NCI-H128 (cell line): ENCODE measurements at regions not wholly inside any gene's neighbourhood (a gene's known extent, or its start where the extent isn't known, plus 50 kb on each side); places are given as distances from the start of the nearest gene placed in this dataset.

Experiments used
- DNase-seq: peaks from one replicate; lab custom pipeline; 2025; ENCODE audit not compliant: unreplicated experiment; lab: John Stamatoyannopoulos, UW

DNA sequence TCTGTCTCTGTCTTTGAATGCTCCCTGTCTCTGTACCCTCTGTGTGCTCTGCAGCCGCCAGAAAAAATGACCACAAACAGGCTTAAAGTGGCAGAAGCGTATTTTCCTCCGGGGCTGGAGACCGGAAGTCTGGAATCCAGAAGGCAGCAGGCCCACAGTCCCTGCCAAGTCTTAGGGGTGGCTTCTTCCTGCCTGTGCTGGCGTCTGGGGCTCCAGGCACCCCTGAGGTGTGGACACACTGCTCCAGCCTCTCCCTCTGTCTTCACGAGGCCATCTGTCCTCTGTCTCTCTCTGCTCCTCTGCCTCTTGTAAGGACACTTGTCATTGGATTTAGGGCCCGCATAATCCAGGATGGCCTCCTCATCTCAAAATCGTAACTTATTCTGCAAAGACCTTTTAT, 298.4 kb upstream of the IRX4 start:
- DNase-seq = no peak

DNA sequence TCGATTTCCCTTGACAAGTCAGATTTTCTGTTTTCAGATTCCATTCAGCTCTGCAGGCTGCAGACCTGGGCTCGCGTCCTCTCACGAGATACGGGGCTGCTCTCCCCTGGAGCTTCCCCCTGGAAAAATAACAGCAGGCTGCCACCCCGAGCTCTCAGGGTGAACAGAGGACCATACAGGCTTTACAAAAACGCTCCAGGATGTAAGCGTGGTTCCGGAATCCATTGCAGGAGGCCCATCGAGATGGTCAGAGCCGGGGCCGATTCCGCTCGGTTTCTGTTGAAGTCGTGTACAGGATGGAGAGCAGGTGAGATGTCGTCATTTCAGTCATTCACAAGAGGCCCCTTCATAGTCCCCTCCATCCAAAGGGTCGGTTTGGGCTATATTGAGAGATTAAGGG, 297.7 kb upstream of the IRX4 start:
- DNase-seq = no peak

DNA sequence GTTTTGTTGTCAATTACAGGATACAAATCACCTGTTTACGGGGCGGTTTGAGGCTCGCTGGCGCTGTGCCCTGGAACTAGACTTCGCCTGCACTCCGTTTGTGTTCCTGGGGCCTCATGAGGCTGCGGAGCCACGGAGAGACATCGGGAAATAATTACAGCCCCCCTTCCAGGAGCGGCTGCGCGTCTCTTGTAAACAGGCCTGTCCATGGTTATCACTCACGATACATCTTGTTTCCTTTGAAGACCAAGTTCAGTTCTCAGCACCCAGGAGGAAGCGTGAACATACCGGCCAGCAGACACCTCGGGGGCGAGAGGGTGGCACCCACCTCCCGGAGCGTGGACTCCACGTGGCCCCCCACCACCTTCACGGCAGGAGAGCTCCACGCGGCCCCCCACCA, 297.1 kb upstream of the IRX4 start:
- no peak for DNase-seq

DNA sequence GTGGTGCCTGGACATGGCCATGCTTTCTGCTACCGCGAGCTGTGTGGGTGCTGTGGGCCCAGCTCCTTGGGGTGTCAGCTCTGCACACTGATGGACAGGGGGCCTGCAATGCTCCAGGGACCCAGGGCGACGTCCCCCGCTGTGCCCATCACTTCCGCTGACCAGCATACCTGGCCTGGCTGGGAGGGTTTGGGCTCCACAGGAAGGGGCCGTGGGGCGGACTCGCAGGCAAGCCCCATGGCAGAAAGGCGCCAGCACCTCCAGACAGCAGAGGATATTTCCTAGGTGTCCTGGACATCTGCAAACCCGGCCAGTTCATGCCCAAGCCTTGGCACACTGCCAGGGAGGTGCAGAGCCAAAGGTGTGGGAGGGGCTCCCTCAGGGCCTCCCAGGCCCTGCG, 295.8 kb upstream of the IRX4 start:
- DNase-seq = no peak

DNA sequence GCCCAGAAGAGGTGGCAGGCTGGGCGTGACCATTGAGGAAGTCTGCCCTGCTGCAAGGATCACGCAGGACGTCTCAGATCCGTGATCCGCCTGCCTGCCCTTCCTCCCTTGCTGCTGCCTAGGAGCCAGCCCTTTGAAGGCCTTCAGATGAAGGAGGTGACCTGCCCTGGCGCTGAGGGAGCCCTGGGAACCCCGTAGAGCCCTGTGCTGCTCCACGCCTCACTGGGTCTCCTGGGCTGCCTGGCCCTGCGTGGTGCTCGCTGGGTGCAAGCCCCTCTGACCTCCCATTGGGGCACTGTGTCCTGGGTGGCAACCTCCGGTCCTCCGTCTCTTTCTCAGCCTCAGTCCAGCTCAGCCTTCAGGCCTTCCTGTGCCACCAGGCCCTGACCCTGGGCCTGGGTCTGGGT, 295.3 kb upstream of the IRX4 start:
- no peak for DNase-seq

DNA sequence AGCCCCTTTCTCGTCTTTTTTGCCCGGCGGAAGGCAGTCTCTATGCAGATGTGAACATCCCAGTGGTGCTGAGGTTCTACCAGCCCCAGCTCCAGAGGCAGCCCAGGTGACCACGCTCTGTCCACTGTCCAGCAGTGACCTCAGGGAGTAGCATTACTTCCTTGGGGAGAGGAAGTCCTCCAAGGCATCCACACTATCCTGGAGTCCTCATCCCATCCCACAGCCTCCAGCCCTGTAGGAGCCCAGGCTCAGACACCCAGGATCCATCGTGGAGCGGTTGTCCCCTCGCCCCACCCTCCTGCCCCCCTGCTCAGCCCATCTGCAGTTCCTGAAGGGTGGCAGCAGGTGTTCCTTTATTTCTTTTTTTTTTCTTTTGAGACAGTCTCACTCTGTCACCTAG, 294.5 kb upstream of the IRX4 start:
- DNase-seq = no peak

DNA sequence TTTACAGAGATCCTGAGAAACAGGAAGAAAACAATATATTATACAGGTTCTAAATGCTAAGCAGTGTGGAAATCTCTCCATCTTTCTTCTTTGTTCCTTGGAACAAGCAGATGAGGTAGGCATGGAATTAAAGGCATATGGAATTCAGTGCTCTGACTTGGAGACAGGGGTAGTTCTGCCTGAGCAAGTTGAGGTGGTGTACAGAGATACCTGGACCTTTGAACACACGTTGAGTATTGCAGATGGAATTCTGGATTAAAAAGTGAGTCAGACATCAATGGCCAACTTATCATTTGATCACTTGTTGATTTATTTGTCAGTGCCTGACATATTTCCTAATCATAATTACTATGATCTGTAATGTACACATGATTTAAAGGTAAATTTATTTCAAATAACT, 293.9 kb upstream of the IRX4 start:
- no peak for DNase-seq

DNA sequence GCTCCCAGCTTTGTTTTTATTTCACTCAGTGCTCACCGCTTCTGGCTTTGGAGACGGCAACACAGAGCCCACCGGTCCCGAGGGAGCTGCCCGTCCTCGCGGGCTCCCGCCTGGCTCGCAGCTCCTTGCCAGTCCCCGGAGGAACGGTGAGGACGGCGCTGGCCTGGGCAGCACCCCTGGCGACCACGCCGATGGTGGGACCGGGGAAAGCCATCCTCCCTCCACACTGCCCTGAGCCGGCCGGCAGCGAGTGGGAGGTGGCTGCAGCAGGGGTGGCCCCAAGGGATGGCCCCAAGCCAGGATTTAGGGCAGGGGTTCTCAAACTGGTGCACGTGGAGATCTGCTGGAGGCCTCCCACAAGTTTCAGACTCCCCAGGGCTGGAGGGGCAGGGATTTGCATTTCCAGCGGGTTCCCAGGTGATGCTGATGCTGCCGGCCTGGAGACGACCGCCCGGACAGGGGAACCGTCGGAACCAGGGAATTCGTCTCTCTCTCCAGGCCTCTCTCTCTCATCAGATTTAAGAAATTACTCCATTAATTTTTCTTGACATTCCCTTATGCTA, 293.2 kb upstream of the IRX4 start:
- no peak for DNase-seq

DNA sequence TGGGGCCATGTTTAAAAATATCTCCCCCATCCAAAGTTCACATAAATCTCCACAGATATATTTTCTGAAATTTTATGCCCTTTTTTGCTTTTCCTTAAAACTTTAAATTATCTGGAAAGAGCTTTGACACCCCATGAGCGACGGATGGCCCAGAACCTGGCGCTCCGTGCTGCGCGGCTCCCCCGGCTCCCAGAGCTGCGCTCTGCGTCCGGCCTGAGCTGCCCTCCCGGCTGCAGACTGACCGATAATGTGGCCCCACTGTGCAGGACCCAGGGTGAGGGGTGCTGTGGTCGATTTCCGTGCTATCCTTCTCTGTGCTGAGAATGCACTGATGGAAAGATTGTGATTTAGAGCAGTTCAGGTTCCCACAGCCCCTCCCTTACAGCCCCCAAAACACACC, 292.3 kb upstream of the IRX4 start:
- DNase-seq = no peak

DNA sequence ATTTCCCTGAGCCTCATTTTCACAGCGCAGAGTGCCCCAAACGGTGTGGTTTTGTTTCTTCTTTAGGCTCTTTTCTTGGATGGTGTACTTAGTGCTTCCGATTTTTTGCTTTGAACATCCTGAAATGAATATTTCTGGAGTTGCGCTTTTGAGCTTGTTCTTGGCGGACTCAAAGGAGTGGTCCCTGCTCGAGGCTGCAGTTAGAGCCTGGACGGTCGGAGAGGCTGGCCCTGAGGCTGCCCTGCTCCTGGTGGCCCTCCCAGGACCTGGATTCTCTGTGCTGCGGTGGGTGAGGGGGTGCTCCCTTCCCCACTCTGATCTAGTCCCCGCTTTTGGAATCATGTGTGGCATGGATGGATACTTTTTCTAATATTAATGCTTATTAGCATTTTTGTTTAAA, 291.8 kb upstream of the IRX4 start:
- no peak for DNase-seq

DNA sequence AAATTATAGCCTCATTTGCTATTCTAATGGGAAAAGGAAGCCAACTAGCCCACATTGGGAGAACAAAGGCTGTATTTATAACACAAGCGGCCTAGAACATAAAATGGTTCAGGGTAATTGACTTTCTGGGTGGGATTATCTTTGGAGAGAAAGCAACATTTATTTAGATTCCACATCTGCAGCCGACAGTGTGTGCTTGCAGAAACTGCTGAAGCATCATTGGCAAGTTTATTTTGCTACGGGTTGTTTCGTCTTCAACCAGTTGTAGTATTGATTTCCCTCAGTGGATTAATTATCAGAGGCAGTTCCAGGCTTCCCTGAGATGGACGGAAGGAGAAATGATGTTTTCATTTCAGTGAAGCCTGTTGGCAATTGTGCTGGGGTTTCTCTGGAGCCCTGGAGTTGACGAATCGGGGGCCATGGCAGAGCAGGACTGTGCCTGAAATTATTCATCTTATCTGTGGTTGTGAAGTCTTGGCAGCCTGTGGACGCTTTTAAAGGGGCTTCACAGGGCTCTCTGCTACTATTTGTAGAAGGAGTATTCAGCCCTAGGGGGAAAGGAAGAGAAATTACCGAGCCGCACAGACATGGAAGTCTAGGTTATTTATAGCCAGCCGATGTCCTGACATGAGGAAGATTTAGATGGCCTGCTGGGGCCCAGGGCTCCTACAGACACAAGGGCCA, 290.6 kb upstream of the IRX4 start:
- no peak for DNase-seq

DNA sequence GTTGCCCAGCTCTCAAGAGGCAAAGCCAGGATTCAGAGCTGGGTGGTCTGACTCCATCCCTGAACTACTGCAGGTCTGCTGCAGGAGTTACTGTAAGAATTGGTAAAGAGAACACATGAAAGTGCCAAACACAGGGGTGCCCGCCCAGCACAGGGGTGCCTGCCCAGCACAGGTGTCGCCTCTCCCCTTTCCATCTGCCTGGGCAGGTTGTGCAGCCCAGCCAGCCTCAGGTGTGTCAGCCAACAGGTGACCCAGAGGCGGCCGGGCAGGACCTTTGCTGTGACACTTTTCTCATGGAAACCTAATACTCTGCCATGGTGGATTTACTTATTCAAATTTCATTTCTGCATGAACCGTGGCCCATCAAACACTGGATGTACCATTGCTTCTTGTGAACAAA, 289.7 kb upstream of the IRX4 start:
- DNase-seq = no peak

DNA sequence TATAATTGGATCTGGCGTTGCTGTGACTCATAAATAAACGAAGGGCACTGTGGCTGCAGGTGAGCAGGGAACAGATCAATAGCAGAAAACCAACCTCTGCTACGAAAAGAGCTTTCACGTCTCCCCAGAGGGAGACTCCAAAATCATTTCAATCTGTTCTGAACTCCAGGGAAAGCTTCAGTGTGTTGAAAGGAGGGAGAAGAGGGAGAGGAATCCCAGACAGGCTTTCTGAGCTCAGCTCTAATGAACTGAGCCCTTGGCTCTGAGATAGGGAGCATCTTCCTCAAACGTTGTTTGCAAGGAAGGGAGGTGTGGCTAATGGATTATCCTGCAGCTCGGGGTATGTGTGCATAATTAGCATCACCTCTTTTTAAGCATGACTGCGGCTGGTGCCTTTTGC, 288.0 kb upstream of the IRX4 start:
- DNase-seq = no peak

DNA sequence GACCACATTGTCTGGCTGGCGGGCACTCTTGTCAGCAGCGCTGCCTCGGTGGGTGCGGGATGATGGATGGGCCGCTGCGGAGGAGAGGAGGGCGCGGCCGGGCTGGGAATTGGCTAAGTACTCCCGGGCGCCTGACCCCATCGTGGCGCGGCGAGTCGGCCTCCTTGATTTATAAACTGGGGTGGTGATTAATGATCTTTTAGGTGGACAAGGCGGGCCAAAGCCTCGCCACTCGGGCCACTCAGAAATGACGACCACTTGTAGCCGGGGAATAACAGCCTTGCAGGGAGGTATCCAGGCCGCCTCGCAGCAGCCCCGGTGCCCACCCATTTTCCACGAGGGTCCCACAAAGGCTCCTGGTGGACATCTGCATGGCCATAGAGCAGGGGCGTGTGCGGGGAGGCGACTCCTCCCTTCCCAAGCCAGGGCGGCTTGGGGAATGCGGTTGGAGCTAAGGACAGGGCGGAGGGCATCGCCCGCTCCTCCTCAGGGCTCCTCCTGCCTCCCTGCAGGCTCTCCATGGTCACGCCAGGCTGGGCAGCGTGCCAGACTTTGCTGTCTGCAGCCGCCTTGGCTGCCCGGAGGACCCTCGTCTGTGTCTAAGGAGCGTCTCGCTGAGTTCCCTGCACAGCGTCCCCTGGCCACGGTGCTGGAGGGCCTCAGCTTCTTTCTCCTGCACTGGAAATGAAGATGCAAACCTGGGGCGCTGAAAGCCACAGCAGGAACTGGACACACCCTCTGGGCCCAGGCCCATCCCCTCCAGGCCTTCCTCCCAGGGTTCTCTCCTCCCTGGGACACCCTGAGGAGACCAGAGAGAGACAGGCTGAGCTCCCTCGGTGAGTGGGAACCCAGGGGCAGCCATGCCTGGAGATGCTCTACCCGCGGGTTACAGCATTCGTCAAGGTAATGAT, 287.4 kb upstream of the IRX4 start:
- DNase-seq = no peak

DNA sequence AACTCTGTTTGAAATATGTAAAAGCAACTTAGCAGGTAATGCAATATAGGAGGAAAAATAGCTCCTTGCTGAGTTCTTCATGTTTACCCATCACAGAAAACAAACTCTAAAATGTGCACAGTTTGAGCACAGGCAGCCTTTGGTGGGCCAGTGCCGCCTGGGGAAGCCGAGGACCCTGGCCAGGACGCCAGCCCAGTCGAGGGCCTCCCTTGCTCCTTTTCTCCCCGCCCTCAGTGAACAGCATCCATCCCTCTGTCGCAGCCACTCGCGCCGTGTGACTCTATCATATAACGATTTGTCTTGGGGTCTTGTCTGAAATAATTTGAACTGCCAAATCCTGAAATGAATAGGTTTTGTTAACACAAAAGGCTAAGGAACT, 286.7 kb upstream of the IRX4 start:
- no peak for DNase-seq

DNA sequence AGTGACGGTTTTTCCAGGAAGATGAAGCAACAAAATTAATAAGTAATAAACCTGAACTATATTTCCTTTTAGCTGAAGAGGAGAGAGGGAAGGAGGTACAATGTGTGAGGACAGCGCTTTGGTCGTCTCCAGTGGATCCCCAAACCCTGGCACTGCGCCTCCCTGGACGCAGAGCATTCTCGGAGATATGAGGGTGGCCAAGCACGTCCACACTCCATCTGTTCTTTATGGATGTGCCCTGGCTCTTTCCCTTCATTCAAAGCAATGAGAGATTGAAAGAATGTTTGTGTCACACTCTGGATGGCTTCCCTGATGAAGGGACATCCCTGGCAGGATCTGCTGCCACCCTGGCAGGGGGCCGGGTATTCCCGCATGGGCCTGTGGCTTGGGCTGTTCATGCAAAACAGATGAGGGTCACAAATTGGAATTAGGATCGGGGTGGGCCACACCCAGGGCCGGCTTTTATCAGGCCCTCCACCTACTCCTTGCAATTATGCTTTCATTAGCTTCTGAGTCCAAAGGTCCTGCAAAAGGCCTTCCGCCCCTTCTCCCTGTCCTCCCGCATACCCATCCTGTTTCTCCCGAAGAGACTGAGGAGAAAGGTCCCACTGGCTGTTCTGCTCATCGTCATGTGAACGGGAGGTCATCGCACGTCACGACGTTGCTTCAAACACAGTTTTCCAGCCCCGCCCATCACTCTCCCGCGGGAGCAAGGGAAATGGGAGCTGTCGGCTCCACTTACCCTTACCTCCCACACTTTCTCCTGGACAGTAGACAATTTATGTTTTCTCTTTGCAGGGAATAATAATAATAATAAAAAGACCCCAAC, 286.1 kb upstream of the IRX4 start:
- no peak for DNase-seq

DNA sequence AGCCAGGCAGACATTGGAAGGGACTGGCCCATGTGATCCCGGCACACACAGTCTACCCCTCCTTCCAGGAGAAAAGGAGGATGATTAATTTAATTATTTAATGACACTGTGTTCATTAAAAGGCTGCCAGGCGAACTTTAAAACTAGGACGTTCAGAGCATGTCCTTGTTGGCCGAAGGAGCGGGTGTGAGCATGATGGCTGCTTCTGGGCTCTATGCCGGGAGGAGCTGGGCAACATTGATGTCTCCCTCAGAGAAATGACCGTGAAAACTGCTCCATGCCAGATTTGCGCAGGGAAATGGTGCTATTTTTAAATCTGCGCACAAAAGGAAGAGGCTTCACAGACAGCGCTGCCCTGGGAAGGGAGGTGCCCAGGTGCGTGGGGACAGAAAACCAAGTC, 284.9 kb upstream of the IRX4 start:
- DNase-seq = no peak

DNA sequence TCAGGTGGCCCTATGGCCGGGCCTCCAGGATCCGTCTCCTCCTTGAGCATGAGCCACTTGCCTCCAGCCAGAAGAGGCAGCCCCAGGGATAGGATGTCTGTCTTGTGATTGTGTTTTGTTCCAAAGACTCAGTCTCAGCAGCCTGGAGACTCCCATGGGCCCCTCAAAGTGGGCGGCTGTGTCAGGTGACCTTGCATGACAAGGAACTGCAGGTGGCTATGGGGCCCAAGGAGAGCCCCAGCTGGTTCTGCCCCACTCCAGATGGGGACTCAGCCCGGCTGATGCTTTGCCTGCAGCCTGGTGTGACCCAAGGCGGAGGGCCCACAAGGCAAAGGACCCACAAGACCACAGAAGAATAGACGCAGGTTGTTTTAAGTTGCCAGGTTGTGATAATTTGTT, 284.3 kb upstream of the IRX4 start:
- DNase-seq = no peak

DNA sequence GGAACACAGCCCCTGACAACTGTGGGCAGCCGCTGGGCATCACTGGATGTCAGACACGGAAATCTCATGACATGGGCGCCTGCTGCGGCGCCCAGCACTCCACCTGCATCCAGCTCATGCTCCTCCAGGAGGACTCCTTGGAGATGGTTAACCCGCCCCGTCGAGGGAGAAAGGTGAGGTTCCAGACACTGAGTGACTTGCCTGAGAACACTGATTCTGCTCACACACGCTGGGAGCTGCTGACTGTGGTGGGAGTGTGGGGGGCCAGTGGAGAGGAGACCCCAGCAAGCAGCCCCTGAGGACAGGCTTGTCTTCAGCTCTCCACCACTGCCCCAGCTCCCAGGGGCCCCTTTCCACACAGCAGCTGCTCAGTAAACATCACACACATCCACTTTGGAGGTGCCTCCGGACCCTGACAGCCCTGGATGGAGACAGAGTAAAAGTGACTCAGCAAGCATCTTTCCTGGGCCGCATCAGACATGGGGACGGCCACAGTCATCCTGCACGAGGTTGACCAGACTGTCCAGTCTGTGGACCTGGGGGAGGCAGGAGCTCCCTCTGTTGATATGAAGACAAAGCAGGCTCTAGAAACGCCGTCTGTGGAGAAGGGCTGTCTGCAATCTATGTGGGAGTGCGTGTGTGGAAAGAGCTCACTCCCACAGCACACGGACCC, 283.7 kb upstream of the IRX4 start:
- DNase-seq = no peak

DNA sequence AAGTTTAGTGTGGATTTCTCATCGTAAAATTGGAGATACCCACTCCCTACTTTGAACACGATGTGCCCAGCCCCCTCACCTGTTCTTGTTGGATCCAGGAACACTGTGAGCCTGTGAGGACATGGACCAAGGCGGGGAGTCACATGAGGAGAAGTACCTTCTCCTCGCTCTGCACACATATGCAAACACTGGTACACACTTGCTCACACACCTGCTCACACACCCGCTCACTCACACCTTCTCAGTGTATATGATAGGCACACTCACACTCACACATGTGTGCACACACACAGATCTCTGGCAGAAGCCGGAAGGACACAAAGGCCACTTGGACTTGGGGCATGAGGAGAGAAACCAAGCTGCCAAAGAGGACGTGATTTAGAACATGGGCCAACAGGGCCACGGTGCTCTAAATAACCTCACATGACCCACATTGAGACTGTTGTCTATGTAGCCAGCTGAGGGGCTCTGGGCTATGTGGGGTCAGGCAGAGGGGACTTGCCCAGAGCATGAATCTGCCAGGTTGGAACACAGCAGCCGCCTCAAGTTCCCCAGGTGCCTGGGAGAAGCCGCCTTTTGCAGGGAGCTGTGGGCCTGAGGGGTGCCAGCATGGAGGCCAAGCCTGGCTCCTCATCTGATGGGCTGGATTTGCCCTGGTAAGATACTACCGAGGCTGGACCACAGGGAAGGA, 283.0 kb upstream of the IRX4 start:
- no peak for DNase-seq
